ENCODE measurements at regions not wholly inside any gene's neighbourhood (a gene's known extent, or its start where the extent isn't known, plus 50 kb on each side); places are given as distances from the start of the nearest gene placed in this dataset.
"Not testable (repeated sequence)": the region's sequence is repeated elsewhere in the genome, so short reads cannot be mapped to it uniquely, and the experiment has no call there.

DNA sequence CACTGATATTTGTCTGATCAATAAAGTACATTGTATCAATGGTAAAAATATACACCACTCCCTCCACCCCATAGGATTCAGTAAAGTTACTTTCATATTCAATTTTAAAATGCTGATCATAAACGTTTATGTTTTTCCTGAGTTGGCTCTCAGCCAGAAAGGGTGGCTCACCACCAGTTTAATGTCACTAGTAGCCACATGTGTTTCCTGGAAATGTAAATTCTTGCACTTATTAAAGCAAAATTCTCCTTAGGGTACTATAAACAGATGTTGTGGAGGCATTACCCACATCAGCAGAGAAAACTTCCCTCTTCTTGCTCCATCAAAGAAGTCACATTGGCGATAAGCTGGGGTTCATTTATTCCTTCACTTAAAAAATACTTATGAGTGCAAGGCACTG, 210.3 kb downstream of the SREK1 start:
- no peak for DNase-seq

DNA sequence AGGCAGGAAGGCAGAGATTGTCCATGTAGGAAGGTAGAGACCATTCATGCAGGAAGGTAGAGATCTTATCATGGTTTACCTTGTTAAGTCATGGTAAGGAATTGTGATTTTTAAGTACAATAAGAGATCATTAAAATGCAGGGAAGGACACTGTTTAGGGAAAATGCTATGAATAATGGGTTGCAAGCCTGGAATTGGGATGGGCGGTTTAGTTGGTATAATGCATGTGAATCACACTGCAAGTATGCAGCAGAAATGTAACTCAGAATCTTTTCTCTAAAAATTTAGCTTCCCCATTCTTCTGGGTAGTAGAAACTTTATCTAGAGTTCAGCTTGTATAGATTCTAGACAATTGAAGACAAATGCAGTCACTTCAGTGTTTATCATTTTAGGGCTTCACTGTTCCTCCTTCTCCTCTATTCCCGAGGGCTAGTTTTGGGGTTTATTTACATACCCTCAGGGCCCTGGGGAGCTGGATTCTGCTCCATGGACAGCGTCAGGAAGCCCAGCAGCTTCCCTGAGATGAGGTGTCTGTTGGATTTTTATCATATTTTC, 212.0 kb downstream of the SREK1 start:
- DNase-seq = no peak

DNA sequence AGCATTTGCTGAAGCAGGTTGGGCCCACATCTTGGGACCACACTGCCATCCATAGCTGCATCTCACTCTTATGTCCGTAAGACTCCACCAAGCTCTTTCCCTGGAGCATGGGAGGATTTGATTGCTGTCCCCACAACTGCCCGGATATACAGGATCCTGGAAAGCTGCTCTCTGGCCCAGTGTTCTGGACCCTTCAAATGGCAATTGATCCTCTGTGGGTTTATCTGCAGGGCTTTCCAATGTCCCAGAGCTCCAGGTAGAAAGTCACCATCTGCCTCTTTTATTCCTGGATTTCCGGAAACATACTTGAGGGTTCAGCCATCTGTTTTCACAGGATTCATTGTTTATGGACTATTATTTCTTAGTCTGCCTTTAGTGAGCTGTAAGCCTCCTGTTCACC, 214.6 kb downstream of the SREK1 start:
- DNase-seq = no peak

DNA sequence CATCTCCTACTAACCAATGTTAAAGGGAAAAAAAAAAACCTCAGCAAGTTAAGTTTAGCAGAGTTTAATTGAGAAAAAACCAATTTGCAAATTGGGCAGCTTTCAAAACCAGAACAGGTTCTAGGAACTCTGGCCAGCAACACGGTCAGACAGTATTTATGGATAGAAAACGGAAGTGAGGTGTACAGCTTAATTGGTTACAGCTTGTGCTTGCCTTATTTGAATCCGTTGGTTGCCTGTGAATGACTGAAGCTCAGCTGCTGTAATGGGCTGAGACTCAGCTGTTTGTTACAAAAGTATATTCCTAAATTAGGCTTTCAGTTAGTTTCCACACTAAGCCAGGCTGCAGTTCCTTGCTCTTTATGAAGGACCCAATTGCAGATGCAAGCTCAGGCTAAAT, 217.0 kb downstream of the SREK1 start:
- DNase-seq = no peak

DNA sequence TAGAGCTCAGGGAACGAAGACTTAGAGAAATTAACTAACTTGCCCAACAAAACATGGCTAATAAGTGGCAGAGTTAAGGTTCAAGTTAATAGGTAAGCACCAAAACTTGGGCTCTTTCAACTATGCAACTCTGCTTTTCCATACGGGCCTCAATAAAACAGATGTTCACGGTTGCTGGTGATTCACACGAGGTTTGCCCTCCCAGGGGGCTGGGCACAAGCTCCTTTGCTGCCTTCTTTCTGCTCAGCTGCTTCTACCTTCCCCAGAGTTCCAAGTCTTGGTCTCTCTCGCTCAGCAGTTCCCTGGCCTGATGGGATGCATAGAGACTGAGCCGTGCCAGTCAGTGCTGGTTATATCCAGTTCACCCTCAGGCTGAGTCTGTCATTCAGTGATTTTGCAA, 217.9 kb downstream of the SREK1 start:
- no peak for DNase-seq

DNA sequence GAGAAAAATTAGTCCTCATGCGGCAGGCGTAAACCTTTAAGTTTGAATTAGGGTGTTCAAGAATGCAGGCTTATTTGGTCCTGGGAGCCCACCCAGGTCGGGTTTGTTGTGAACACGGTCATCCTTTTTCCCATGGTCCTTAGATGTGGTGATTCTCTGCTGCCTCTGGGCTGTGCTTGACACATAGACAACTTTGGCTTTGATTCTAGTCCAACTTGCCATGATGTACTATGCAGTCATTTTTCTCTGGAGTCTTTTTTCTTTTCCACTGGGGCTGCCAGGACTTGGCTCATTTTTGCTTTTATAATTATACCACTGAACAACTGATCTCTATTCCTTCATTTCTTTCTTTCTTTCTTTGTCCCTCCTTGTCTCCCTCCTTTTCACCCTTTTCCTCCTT, 218.6 kb downstream of the SREK1 start:
- DNase-seq = no peak

DNA sequence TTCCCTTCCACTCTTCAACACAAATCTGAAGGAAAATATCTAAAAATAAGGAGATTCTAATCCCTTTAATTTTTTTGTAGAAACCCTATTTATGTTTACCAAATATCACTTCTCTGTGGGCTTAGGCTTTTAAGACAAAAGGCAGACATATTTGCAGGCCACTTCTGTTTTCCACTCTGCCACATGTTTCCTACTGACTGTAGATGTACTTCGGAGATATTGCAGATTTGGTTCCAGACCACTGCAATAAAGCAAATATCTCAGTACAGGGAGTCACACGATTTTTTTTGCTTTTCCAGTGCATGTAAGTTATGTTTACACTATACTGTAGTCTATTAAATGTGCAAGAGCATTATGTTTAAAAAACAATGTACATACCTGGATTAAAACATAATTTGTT, 219.0 kb downstream of the SREK1 start:
- no peak for DNase-seq

DNA sequence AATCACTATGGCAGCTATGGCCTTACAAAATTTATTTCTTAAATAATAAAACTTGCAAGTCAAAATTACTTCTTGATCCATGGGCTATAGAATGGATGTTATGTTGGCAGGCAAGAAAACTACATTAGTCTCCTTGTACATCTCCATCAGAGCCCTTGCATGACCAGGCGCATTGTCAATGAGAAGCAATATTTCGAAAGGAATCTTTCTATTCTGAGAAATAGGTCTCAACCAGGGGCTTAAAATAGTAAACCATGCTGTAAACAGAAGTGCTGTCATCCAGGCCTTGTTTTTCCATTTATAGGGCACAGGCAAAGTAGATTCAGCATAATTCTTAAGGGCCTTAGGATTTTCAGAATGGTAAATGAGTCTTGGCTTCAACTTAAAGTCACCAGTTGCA, 220.1 kb downstream of the SREK1 start:
- no peak for DNase-seq

DNA sequence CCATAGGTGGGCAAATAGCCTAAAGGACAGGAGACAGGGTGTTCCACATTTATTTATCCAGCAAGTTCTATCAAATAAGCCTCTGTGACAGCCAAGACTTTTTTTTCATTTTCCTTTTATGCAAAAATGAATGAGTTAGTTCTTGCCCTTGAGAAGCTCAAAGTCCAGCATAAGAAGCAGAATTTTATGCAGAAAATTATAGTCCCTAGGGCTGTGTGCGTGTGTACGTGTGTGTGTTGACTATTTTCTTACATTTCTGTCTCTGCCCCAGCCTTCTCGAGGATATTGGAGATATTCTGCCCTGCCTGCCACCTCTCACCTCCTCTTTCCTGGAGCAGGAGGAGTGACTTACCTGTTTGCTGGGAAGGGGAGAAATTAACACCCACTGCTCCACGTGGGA, 221.9 kb downstream of the SREK1 start:
- DNase-seq = no peak

DNA sequence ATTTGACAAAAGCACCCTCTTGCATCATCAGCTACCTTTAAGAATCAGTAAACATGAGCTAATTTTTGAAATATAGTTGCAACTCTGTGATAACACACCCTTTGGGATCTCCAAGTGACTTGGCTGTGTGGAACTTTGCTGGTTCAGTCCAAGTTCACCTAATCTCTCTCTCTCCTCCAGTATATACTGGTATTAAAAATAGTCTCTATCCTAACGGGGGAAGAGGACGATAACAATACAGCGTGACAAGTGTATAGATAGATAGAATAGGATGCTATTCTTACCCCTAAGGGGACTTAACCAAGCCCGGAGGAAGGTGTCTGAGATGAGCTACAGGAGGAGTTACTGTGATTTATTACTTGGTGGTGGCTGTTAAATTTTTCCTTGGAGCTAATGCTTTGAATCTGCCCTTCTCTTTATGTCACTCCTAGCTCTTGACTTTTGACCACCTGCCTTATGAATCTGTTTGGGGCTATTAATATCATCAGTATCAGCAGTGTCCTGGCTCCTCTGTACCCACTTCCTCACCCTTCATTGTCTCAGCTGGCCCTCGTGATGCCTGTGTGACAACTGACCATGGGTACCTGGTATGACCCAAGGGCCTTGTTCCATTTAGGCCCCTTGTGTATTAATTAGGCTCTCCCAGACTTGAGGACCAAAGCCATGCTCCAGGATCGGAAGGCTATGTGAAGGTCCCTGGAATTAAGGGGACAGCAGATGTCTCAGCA, 223.9 kb downstream of the SREK1 start:
- DNase-seq = no peak

DNA sequence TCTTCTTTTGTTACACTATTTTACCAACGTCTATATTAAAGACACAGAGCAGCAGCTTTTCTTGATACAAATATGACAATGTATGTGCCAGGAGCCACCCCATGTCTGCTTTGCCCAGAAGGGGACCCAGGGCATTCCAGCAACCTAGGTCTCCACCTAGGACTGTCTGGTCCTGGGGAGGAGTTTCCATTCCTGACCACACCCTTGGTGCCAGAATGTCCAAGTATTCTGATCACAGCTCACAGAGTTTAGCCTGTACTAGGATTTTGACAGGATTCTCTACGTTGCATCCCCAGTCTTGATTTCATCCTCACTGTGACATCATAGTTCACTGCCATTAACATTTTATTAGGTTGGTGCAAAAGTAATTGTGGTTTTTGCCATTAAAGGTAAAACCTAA, 224.7 kb downstream of the SREK1 start:
- no peak for DNase-seq

DNA sequence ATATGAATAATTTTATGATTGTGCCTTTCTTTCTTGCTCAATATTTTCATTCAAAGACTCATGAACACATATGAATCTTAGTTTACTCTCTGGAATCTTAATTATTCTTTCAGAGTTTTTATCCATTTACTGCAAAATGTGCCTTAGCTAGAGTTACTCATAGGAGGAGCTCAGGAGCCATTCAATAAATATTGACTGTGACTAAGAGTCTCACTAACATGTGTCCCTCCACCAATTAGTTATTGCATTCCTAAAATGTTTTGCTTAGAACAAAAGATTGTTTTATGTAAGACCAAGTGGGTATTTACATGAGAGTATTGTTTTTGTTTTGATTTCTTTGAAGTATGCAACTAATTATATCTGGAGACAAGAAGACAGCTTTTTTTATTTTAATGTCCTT, 218.4 kb upstream of the MAST4 start:
- DNase-seq = no peak

DNA sequence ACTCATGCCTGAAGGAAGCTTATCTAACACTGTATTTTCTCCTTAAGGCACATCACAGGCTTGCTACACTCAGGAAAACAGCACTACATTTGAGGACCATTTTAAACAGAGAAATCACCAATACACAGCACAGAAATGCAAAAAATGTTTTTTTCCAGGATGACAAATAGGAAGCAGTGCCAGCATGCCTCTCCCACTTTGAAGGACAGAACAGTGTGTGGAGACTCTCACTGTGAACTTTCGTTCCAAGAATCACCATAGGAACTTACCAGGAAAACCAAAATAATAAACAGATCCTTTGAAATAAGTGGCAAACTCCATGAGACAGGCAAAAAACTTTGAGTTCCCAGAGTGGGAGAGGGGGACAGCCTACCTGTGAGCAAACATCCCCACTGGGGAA, 217.8 kb upstream of the MAST4 start:
- DNase-seq = no peak

DNA sequence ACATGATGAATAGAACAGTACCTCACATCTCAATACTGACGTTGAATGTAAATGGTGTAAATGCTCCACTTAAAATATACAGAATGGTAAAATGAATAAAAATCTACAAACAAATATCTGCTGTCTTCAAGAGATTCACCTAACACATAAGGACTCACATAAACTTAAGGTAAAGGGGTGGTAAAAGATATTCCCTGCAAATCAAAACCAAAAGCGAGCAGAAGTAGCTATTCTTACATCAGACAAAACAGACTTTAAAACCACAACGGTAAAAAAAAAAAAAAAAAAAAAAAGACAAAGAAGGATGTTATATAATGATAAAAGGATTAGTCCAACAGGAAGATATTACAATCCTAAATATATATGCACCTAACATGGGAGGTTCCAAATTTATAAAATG, 214.0 kb upstream of the MAST4 start:
- DNase-seq = no peak

DNA sequence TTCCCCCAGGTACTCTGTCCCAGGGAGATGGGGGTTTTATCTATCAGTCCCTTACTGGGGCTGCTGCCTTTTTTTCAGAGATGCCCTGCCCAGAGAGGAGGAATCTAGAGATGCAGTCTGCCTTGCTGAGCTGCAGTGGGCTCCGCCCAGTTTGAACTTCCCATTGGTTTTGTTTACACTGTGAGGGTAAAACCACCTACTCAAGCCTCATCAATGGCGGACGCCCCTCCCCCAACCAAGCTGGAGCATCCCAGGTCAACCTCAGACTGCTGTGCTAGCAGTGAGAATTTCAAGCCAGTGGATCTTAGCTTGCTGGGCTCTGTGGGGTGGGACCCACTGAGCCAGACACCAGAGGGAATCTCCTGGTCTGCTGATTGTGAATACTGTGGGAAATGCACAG, 191.0 kb upstream of the MAST4 start:
- not testable (repeated sequence) for DNase-seq

DNA sequence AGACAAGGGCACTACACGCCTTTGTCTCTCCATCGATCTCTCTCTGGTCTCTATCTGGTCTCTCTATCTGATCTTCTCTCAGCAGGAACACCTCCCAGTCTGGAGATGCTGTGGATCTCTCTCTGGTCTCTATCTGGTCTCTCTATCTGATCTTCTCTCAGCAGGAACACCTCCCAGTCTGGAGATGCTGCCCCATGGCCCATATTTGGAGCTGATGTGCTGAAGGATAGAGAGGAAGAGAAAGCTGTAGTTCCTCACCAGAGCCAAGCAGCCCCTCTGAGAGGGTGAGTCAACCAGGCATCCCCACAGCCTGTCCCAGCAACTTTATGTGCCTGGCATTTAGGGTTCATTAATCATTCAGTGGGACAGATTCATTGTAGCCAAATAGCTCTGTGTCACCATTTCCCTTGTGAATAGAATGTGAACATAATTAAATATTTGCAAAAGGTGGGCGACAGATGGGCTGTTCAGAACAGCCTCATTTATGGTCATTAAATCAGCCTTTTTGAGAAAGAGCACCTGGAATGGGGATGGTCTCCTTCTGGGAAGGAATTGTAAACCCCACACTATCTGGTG, 189.3 kb upstream of the MAST4 start:
- no peak for DNase-seq

DNA sequence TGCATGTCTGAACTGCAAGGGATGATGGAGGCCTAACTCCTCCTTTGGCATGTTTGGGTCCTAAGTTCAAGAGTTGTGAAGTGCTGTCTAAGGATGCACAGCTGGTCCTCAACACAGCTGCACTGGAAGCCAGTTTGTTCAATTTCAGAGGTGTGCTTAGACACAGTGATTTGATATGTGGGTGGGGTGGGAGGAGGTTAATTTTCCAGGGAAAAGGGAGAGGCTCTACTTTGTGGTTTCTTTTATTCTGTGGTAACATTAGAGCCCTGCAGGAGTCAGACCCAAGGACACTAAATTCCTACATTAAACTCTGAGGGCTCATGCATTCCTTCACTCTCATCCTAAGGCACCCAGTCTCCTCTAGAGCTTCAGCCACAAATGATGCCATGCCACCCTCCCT, 188.4 kb upstream of the MAST4 start:
- no peak for DNase-seq

DNA sequence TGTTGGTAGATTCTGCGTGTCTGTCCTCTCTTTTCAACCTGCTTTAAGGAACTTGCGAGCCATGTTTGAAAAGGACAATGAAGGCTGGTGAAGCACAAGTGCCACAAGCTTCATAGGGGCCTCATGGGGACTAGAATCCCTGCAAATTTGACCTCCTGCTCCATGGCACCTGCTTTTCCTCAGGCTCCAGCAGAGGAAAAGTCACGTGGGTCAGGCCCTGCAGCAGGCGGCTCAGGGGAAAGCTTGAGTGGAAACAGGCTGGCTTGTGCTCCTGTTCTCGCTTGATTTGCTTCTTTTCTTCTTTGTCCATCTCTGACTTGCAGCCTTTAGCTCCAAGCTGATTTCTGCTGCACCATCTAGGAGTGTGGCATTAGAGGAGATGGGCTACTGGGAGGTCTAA, 187.6 kb upstream of the MAST4 start:
- no peak for DNase-seq

DNA sequence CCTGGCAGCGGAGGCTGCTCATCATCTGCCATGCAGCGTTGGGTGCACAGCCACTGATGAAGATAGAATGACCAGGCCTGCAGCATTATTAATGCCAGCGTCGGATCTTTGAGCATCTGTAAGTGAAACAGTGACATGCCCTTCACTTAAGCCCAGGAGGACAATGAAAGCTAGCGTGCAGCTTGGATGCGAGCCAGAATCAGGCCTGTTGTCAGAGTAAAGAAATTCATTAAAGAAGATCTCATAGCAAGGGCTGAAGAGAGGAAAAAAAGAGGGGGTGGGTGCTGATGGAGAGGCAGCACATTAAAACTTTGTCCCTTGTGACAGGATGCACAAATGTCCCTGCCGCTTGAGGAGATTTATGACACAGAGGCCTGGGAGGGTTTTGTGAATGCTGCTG, 186.1 kb upstream of the MAST4 start:
- no peak for DNase-seq

DNA sequence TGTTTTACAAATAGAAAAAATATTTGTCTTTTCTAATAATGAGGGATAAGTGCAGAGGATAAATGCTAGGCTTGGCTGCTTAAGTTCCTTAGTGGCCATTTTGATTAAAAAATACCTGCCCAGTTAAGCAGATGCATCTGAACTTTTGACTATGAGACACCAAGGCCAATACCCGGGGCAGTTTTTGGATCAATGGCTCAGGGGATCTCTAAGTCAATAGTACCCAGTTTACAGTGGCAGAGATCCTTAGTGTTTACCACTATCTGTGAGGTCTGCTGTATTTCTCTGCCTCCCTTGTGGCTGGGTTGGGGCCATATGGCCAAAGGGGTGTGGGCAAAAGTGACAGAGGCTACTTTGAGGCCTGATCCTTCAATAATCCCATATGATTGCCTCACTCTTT, 184.5 kb upstream of the MAST4 start:
- DNase-seq = no peak

DNA sequence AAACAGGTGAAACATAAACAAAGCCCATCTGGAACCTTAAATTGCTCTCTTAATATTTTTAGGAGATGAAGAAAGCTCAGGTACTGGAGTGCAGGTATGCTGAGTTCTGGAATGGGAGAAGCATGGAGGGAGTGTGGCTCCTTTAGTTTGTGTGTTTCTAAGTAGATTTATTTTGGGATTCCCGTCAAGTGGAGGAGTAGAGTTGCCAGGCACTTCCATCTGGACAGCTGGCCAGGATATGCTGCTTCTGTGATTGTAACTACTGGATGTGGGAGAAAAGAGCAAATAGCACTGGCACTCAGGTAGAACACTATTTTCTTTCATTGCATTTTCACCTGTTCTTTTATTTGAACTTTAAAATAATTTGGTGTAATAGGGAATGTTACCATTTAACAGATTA, 182.3 kb upstream of the MAST4 start:
- no peak for DNase-seq

DNA sequence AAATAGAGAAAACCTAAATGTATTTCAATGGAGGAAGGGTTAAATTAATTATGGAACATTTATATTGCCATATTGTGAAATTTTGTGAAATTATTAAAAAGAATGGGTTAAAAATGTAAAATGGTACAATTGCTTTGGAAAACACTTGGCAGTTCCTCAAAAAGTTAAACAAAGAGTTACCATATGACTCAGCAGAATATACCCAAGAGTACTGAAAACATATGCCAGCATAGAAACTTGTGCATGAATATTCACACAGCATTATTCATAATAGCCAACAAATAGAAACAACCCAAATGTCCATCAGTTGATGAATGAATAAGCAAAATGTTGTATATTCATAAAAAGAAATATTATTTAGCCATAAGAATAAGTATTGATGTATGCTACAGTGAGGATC, 181.0 kb upstream of the MAST4 start:
- DNase-seq = no peak

DNA sequence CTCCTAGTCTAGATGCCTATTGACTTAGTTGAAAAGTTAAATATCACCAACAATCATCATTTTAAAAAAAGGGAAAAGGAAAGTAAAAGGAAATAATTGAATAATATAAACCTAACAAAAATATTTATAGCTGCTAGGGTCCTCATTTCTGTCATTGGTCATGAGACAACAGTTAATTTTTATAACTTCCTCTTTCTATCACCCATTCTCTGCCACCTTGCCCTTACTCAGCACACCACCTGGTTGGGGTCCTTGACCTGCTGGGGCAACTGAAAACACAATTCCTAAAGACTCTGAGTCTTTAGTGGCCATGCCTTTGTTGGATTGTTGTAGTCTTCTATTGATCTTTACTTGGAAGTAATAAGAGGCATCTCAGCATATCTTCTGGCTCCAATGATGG, 179.5 kb upstream of the MAST4 start:
- no peak for DNase-seq

DNA sequence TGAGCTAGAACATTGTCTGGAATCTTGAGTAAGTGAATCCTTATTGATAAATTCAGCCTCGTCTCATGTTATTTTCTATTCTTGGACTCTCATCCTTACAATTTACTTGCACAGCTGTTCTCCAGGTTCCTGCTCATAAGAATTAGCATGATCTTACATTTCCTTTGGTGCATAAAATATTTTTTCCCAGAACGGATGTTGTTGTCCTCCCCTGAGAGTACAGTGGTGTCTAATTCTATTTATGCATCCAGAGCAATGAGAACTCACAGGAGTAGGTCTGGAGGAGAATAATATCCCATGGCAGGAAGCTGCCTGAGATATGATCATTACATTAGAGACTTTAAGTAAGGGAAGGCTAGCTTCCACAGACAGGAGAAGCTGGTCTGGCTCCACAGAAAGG, 178.4 kb upstream of the MAST4 start:
- no peak for DNase-seq

DNA sequence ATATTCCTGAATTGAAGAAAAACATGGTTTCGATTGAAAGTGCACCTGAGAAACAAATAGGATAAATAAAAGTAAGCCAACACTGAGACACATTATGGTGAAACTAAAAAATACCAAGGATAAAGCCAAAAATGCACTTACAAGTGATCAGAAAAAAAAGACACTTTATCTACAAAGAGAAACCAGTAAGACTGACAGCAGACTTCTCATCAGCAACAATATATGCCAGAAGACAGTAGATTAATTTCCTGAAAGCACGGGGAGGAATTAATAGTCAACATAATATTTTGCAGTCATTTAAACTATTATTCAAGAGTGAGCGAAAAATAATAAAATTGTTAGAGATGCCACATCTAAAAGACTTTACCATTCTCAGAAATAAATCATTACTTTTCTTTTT, 172.7 kb upstream of the MAST4 start:
- DNase-seq = no peak
